Thoracic aorta (tissue), 2 donors: ENCODE measurements at regions not wholly inside any gene's neighbourhood (a gene's known extent, or its start where the extent isn't known, plus 50 kb on each side); places are given as distances from the start of the nearest gene placed in this dataset.
"Not testable (repeated sequence)": the region's sequence is repeated elsewhere in the genome, so short reads cannot be mapped to it uniquely, and the experiment has no call there.

Experiments used
- ATAC-seq: fragments of 150-250 bp; one replicate; pipeline ENCODE4 v1.8.0; 2017; ENCODE audit warnings: low read depth; ENCODE audit not compliant: insufficient number of reproducible peaks, low FRiP score
- DNase-seq: peaks from one replicate; pipeline ENCODE4 v3.0.0-alpha.2; 2020; ENCODE audit warnings: low spot score
- H3K27ac ChIP-seq, 2 donors: fragments of 200-600 bp; sonication (generic); 1 replicate in 1 of 2; 2 replicates in 1 of 2; pipeline ENCODE4 v1.5.1; 2016; ENCODE audit warnings: mild to moderate bottlenecking in 2 of 2, moderate library complexity in 2 of 2
- H3K27me3 ChIP-seq: fragments of 200-600 bp; sonication (generic); replicated peaks from 2 replicates; pipeline ENCODE4 v1.6.0; 2016; ENCODE audit warnings: mild to moderate bottlenecking; ENCODE audit not compliant: insufficient read depth
- H3K36me3 ChIP-seq: fragments of 200-600 bp; sonication (generic); one replicate; pipeline ENCODE4 v1.5.1; 2016
- H3K4me1 ChIP-seq, 2 donors: fragments of 200-600 bp; sonication (generic); 1 replicate in 1 of 2; 2 replicates in 1 of 2; pipeline versions ENCODE4 v1.5.1 to v1.6.0; 2016; ENCODE audit warnings: low read depth in 2 of 2, mild to moderate bottlenecking in 1 of 2; ENCODE audit not compliant: control insufficient read depth in 1 of 2
- H3K4me3 ChIP-seq: fragments of 200-600 bp; sonication (generic); 2 replicates; pipeline ENCODE4 v1.5.1; 2016; ENCODE audit warnings: mild to moderate bottlenecking
- H3K9me3 ChIP-seq: fragments of 200-600 bp; sonication (generic); 2 replicates; pipeline ENCODE4 v1.5.1; 2016
- CTCF ChIP-seq: fragments of 200-600 bp; sonication (generic); IDR thresholded peaks from one replicate; pipeline ENCODE4 v1.5.1; 2019; ENCODE audit warnings: antibody characterized with exemption

GRCh38 chr3:61401359-61401758 is 150.1 kb upstream of the FHIT start:
- ATAC-seq (no peak), DNase-seq (no peak)
- Histone ChIP-seq H3K27ac (no peak overlapping the region), H3K4me1 (no peaks in the 10 kb centered on the region), H3K27me3 (no peaks in the 10 kb centered on the region), H3K36me3 (no peaks in the 10 kb centered on the region), H3K4me3 (no peak overlapping the region), H3K9me3 (no peaks in the 10 kb centered on the region)
- TF ChIP-seq CTCF: no peak

- Histone ChIP-seq H3K27ac (no peak overlapping the region), H3K27me3 (no peaks in the 10 kb centered on the region), H3K36me3 (no peaks in the 10 kb centered on the region), H3K9me3 (no peaks in the 10 kb centered on the region), H3K4me3 (no peak overlapping the region), H3K4me1 (no peaks in the 10 kb centered on the region)
- no peak for ATAC-seq
- TF ChIP-seq CTCF: no peak
- DNase-seq: no peak
Measured at GRCh38 chr3:61407397-61407796, 154.0 kb upstream of the PTPRG start.

GRCh38 chr3:61409638-61410037 is 151.7 kb upstream of the PTPRG start:
- H3K27me3 ChIP-seq: no peaks in the 10 kb centered on the region

GRCh38 chr3:61410358-61410757 is 151.0 kb upstream of the PTPRG start:
- H3K36me3 ChIP-seq, H3K4me3 ChIP-seq, DNase-seq, H3K27ac ChIP-seq, H3K9me3 ChIP-seq, H3K4me1 ChIP-seq, ATAC-seq, H3K27me3 ChIP-seq: not testable (repeated sequence)

More at GRCh38 chr3:61409638-61410037, 151.7 kb upstream of the PTPRG start:
- Histone ChIP-seq H3K4me1 (no peaks in the 10 kb centered on the region), H3K36me3 (no peaks in the 10 kb centered on the region), H3K9me3 (no peaks in the 10 kb centered on the region), H3K4me3 (no peak overlapping the region), H3K27ac (no peak overlapping the region)
- DNase-seq: no peak
- ATAC-seq: no peak
- no peak for TF ChIP-seq CTCF

GRCh38 chr3:61411009-61411662 is 150.2 kb upstream of the PTPRG start:
- Histone ChIP-seq H3K4me3 (no peak overlapping the region), H3K36me3 (no peaks in the 10 kb centered on the region), H3K27ac (no peak overlapping the region), H3K9me3 (no peaks in the 10 kb centered on the region), H3K27me3 (no peaks in the 10 kb centered on the region), H3K4me1 (no peaks in the 10 kb centered on the region)
- TF ChIP-seq CTCF: no peak
- ATAC-seq (no peak), DNase-seq (no peak)

- no peak overlapping the region for H3K27ac ChIP-seq
- no peaks in the 10 kb centered on the region for H3K27me3 ChIP-seq
- no peak for TF ChIP-seq CTCF
- H3K4me1 ChIP-seq: no peaks in the 10 kb centered on the region
- ATAC-seq (no peak), DNase-seq (no peak)
- H3K4me3 ChIP-seq: no peak overlapping the region
- H3K9me3 ChIP-seq: no peaks in the 10 kb centered on the region
- no peaks in the 10 kb centered on the region for H3K36me3 ChIP-seq
Measured at GRCh38 chr3:61414456-61414855, 146.9 kb upstream of the PTPRG start.
